NT2/D1 (cell line): ENCODE measurements at regions not wholly inside any gene's neighbourhood (a gene's known extent, or its start where the extent isn't known, plus 50 kb on each side); places are given as distances from the start of the nearest gene placed in this dataset.

Experiments used
- DNase-seq: peaks from one replicate; pipeline ENCODE4 v3.0.0-alpha.2; 2011; ENCODE audit warnings: low read depth, low spot score
- H3K27me3 ChIP-seq: 2 replicates; pipeline ENCODE4 v1.6.0; 2011; ENCODE audit warnings: mild to moderate bottlenecking; ENCODE audit not compliant: insufficient read length, insufficient read depth
- H3K36me3 ChIP-seq: 2 replicates; pipeline ENCODE4 v1.6.1; 2011; ENCODE audit warnings: mild to moderate bottlenecking, low read length, mixed read lengths; ENCODE audit not compliant: insufficient read depth, insufficient read length
- H3K4me1 ChIP-seq: 2 replicates; pipeline ENCODE4 v1.5.1; 2011; ENCODE audit not compliant: insufficient read depth, insufficient read length
- H3K4me3 ChIP-seq: 2 replicates; pipeline ENCODE4 v1.5.1; 2011; ENCODE audit warnings: low read depth; ENCODE audit not compliant: insufficient read length
- H3K9ac ChIP-seq: 2 replicates; pipeline ENCODE4 v1.6.0; 2011; ENCODE audit warnings: low read depth; ENCODE audit not compliant: insufficient read length
- H3K9me3 ChIP-seq: 2 replicates; pipeline ENCODE4 v1.5.1; 2011; ENCODE audit warnings: mild to moderate bottlenecking, low read length; ENCODE audit not compliant: insufficient read depth
- SUZ12 ChIP-seq: IDR thresholded peaks from 2 replicates; pipeline ENCODE4 v1.6.1; 2011; ENCODE audit not compliant: insufficient read length, insufficient read depth; ENCODE audit errors: extremely low read depth
- YY1 ChIP-seq: IDR thresholded peaks from 2 replicates; pipeline ENCODE4 v1.6.1; 2011; ENCODE audit not compliant: insufficient read length, insufficient read depth
- ZNF274 ChIP-seq: IDR thresholded peaks from 2 replicates; pipeline ENCODE4 v1.6.1; 2011; ENCODE audit warnings: mild to moderate bottlenecking, low read depth, low read length

DNA sequence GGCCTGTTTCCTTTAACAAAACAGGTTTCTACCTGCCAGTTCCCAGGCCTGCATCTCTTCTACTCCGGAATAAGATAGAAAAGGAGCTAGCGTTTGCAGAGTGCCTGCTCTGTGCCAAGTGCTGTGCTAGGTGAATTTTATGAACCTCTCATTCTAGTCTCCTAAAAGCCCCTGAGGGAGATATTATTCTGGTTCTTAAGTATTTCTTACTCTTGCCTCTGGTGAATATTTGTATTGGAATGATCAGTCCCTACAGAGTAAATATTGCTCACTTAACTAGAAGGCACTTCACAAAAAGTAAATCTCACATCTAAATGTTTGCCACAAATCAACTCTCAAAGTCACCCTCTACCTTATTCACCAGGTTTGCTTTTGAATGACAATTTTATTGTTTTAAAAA is 227.1 kb downstream of the AUH start:
- no peaks in the 10 kb centered on the region for H3K36me3 ChIP-seq
- H3K4me3 ChIP-seq = no peak overlapping the region
- no peaks in the 10 kb centered on the region for H3K4me1 ChIP-seq
- no peak for DNase-seq
- H3K27me3 ChIP-seq = no peaks in the 10 kb centered on the region
- H3K9ac ChIP-seq = no peak overlapping the region
- TF ChIP-seq ZNF274 = no peak
- no peak for TF ChIP-seq SUZ12
- no peak for TF ChIP-seq YY1
- H3K9me3 ChIP-seq = no peaks in the 10 kb centered on the region; the same call in 1 of the 2 replicates

DNA sequence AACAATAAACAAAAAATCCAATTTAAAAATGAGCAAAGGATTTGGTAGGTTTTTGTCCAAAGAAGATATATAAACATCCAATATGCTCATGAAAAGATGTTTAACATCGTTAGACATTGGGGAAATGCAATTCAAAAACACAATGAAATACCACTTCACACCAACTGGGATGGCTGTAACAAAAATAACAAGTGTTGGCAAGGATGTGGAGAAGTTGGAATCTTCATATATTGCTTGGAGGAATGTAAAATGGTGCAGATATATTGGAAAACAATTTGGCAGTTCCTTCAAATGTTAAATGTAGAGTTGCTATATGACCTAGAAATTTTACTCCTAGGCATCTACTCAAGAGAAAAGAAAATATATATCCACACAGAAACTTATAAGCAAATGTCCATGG is 224.3 kb downstream of the AUH start:
- no peak for TF ChIP-seq YY1
- Histone ChIP-seq H3K27me3 (no peaks in the 10 kb centered on the region), H3K36me3 (no peaks in the 10 kb centered on the region), H3K9ac (no peak overlapping the region), H3K4me3 (no peak overlapping the region), H3K4me1 (no peaks in the 10 kb centered on the region), H3K9me3 (no peaks in the 10 kb centered on the region; the same call in 1 of the 2 replicates)
- no peak for DNase-seq

DNA sequence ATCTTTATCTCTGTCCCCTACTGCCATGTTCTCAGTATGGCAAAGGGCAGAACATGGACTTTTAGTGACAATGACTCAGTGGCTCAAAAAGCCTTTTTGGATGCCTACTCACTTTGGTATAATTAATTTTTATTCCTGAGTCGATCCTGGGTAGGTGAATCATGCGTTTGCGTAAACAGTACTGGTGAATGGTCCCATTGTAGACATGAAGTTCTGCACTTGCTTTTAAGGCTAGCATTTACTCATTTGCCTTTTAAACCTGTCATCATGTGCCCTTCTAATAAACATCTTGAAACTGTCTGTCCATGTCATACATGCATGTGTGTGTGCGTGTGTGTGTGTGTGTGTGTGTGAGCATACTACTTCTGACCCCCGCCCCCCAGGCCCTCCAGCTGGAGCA is 223.0 kb downstream of the AUH start:
- no peak overlapping the region for H3K4me3 ChIP-seq
- no peak overlapping the region for H3K9ac ChIP-seq
- no peaks in the 10 kb centered on the region for H3K36me3 ChIP-seq
- DNase-seq = no peak
- TF ChIP-seq SUZ12 = no peak
- no peak for TF ChIP-seq ZNF274
- TF ChIP-seq YY1 = no peak
- no peaks in the 10 kb centered on the region for H3K9me3 ChIP-seq
- H3K27me3 ChIP-seq = no peaks in the 10 kb centered on the region
- H3K4me1 ChIP-seq = no peaks in the 10 kb centered on the region

DNA sequence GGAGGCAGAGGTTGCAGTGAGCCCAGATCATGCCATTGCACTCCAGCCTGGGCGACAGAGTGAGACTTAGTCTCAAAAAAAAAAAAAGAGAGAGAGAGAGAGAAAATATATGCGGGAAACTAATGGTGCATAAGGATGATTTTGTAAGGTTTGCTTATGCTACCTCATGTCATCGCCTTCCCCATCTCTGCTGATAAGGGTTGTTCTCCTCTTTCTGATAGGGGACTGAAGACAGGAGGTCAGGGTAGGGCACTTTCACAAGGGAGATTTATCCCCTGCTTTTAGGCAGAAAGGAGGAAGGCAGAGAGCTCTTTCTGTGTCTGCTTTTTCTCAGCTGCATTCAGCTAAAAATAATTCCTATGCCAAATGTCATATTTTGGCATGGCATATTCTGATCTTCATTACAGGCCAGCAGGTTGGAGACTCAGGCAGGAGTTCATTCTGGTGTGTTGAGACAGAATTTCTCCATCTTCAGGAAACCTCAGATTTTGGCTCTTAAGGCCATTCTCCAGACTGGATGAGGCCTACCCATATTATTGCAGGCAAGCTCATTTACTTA is 220.2 kb downstream of the AUH start:
- no peaks in the 10 kb centered on the region for H3K9me3 ChIP-seq
- H3K4me3 ChIP-seq = no peak overlapping the region
- H3K27me3 ChIP-seq = no peaks in the 10 kb centered on the region
- no peak for TF ChIP-seq SUZ12
- TF ChIP-seq ZNF274 = no peak
- no peak for TF ChIP-seq YY1
- H3K4me1 ChIP-seq = peaks cover 3% of the 10 kb centered on the region
- H3K9ac ChIP-seq = no peak overlapping the region
- no peak for DNase-seq
- no peaks in the 10 kb centered on the region for H3K36me3 ChIP-seq

DNA sequence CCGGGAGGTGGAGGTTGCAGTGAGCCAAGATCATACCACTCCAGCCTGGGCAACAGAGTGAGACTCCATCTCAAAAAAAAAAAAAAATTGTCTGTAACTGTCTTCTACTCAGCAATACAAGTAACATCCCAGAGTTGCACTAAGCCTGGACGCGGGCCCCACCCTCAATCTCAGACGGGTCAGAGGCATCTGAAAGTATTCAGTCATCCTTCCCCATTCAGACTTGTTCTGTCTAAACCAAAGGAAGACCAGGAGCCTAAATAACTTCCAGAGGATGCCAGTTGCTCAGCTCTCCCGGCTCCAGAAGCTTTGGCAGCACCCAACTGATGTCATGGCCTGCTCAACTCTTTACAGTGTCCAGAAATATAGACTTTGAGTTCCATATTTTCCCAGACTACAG is 218.6 kb downstream of the AUH start:
- no peak for DNase-seq
- TF ChIP-seq SUZ12 = no peak
- H3K36me3 ChIP-seq = no peaks in the 10 kb centered on the region
- no peak overlapping the region for H3K9ac ChIP-seq
- no peaks in the 10 kb centered on the region for H3K27me3 ChIP-seq
- peaks cover 9% of the 10 kb centered on the region for H3K4me1 ChIP-seq
- no peaks in the 10 kb centered on the region for H3K9me3 ChIP-seq
- no peak overlapping the region for H3K4me3 ChIP-seq

DNA sequence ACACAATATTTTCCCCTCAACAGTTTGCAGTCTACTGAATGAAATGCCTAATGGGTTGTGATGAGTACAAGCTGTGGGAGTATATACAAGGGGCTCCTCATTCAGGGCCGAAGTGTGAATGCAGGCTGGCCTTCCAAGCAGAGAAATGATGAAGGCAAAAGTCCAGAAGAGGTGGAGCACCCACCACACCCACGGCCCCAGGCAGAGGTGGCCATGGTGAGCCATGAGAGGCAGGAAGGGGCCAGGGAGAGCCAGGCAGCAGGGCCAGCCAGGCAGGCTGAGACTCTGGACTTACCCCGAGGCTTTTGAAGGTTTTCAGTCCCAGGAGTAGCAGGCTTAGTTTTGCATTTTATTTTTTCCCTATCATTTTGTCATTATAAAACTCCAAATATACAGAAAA is 218.1 kb downstream of the AUH start:
- Histone ChIP-seq H3K9me3 (peaks cover under 1% of the 10 kb centered on the region; the same call in 1 of the 2 replicates), H3K9ac (no peak overlapping the region), H3K4me3 (no peak overlapping the region), H3K27me3 (no peaks in the 10 kb centered on the region), H3K4me1 (peaks cover 9% of the 10 kb centered on the region), H3K36me3 (no peaks in the 10 kb centered on the region)
- no peak for DNase-seq
- TF ChIP-seq YY1 (no peak), SUZ12 (no peak)

DNA sequence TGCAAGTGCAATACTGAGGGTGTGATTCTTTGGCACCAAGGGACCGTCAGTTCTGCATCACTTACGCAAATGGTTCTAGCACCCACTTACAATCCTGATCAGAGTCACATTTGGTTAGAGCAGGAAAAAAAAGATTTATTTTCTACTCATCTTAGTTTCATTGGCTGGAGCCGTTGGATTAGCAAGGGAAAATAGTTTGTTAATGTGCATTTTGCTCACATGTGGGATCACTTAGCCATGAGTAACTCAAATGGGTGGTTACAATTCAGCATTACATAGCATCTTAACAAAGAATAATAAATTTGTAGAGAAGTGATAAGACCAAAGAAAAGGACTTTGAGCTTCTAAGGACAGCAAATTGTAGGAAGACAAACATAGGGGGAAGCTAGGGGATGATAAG is 216.9 kb downstream of the AUH start:
- Histone ChIP-seq H3K9me3 (peaks cover 10% of the 10 kb centered on the region), H3K27me3 (no peaks in the 10 kb centered on the region), H3K4me1 (peaks cover 9% of the 10 kb centered on the region), H3K4me3 (no peak overlapping the region), H3K9ac (no peak overlapping the region), H3K36me3 (no peaks in the 10 kb centered on the region)
- no peak for TF ChIP-seq YY1
- no peak for TF ChIP-seq ZNF274
- no peak for TF ChIP-seq SUZ12
- DNase-seq = no peak

DNA sequence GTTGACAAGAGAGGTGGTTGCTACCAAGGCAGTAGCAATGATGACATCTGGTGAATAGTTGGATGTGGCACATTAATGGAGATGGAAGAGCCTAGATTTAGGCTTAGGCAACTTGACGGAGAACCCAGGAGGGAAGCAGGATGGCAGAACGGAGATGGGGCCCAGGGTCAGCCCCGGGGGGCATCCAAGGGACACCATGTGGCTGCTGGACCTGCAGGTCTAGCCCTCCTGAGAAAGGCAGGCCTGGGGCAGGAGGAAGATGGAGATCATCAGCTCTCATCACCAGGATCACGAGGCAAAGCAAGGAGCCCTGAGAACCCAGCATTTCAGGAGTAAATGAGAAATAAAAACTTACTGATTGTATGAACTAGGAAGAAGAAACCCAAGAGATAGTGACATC is 216.2 kb downstream of the AUH start:
- Histone ChIP-seq H3K36me3 (no peaks in the 10 kb centered on the region), H3K27me3 (no peaks in the 10 kb centered on the region), H3K4me1 (peaks cover 9% of the 10 kb centered on the region), H3K9ac (no peak overlapping the region), H3K9me3 (peaks cover 16% of the 10 kb centered on the region), H3K4me3 (no peak overlapping the region)
- no peak for TF ChIP-seq YY1
- no peak for TF ChIP-seq SUZ12
- TF ChIP-seq ZNF274 = no peak
- no peak for DNase-seq
